GM18858 (cell line): ENCODE measurements at regions not wholly inside any gene's neighbourhood (a gene's known extent, or its start where the extent isn't known, plus 50 kb on each side); places are given as distances from the start of the nearest gene placed in this dataset.

ENCODE experiments used
- ATAC-seq: cut with Tn5 transposase; IDR thresholded peaks from one replicate; pipeline ENCODE4 v1.9.1; 2021; ENCODE audit not compliant: unreplicated experiment

- no peak for ATAC-seq
Measured at GRCh38 chr16:16865374-16865773, 486.4 kb downstream of the NPIPA7 start.

GRCh38 chr16:16867973-16868372, 489.0 kb downstream of the NPIPA7 start:
- no peak for ATAC-seq

- no peak for ATAC-seq
Measured at GRCh38 chr16:16868727-16869126, 489.8 kb downstream of the NPIPA7 start.

DNA sequence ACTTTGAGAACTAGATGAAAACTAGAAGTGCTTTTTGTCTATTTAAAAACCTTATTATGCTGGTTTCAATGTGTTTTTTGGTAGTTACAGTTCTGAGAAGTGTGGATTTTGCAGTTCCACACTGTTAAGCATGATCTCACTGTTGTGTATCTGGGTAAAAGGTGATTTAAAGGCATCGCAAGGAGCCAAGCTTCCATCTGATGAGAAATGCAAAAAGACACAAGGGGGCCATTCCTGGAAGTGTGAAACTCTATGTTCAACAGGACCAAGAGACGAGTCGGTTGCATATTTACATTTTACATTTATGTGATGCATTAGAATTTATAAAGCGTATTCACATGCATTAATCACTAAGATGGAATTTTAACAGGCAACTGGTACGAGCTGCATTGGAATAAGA, 490.8 kb downstream of the NPIPA7 start:
- ATAC-seq, result no peak

GRCh38 chr16:16871196-16871595, 492.3 kb downstream of the NPIPA7 start:
- ATAC-seq, result no peak

DNA sequence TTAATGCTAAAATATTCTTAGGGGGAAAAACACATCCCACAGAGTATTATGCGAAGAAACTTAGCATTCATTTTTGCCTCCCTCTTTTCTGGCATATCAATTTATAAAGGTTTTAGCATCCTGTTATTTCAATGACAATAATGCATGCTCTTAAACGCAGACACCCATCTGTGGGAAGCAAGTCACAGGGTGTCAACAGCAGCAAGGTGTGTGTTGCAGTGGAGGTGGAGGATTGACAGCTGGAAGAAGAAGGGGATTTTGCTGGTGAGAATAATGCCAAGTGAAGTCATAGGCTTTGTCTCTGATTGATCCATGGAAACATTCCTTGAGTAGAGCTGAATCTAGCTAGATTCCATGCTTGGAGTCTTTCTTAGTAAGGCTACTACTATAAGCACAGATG, 498.1 kb downstream of the NPIPA7 start:
- no peak for ATAC-seq

DNA sequence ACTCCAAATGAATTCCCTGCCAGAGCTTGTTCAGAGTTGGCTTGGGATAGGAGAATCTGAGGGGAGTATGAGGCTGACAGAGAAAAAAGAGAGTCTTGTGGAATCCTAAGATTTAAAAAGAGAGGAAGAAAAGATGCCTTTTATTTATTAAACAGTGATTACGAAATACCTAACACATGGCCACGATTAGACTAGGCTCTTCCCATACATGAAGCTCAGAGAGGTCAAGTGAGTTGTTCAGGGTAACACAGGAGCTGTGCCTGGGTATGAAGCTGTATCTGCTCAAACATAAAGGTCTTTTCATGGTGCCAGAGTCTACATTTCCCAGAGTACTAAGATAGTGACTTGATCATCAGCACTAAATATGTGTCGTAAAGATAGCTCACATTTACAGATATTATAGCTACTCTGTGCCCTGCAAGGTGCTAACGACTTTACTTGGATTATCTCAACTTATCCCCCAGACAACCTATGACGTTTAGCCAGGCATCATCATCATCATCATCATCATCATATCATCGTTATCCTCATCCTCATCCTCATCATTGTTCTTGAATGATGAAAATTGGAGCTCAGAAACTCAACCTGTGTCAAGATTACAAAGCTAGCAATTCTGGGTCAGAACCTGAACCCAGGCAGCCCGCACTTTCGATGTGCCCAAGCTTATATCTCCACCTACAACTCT, 500.8 kb downstream of the NPIPA7 start:
- no peak for ATAC-seq

DNA sequence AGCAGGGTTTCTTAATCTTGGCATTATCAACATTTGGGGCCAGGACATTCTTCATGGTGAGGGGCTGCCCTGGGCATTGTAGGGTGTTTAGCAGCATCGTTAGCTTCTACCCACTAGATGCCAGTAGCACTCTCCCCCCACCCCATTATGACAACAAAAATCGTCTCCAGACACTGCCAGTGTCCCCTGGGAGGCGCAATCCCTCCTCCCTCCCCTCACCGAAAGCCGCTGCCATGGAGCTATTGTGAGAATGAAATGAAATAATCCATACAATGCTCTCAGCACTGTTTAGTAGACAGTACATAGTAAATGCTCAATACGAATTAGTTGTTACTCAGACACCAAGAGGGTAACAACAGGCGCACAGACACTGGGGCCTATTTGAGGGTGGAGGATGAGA, 502.9 kb downstream of the NPIPA7 start:
- ATAC-seq, result no peak

GRCh38 chr16:16882766-16883165, 503.8 kb downstream of the NPIPA7 start:
- ATAC-seq, result no peak

- no peak for ATAC-seq
Measured at GRCh38 chr16:16884451-16884850, 505.5 kb downstream of the NPIPA7 start.

GRCh38 chr16:16887193-16887592, 508.3 kb downstream of the NPIPA7 start:
- ATAC-seq, result no peak

DNA sequence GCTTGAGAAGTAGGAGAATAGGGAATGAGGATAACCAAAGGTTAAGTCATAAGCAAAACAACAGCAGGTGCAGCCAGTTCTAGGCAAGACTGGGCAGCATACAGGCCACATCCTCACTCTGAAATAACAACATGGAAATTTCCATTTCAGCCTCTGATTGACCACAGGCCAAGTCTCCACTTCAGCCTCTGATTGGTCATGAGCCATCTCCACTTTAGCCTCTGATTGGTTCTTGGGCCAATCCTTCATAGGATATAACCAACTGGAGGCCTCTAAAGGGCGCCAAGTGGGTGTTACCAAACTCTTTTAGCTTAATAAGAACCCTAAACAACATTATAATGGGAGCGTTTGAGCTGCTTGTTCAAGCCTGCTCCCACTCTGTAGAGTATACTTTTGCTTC, 512.0 kb downstream of the NPIPA7 start:
- no peak for ATAC-seq

DNA sequence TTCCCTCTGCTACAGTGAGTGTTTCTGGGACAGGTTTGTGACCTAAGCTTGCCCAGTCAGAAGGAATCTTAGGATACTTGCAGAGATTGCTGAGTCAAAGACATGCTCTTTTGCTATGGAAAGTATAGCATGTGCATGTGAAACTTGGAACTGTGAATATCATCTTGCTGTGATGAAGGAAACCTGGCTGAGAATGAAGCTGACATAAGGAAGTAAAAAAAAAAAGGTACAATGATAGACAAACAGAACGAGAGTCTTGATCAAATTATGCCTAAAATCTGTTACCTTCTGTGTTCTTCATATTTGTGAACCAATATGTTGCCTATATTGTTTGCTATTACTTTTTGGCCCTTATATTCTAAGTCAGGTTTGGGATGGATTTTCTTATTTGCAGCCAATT, 525.7 kb downstream of the NPIPA7 start:
- ATAC-seq, result no peak

GRCh38 chr16:16905850-16906249, 526.9 kb downstream of the NPIPA7 start:
- ATAC-seq, result no peak

DNA sequence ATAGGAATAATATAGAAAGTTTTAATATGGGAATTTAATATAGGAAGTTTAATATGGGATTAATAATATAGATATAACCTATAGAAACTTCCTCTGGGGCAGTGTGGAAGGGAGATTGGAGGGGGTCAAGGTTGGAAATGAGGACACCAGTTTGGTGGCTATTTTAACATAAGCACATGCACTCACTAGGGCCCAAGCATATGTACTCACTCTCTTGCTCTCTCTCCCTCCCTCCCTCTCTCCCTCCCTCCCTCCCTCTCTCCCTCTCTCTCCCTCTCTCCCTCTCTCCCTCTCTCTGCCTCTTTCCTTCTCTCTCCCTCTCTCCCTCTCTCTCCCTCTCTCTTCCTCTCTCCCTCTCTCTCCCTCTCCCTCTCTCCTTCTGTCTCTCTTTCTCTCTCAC, 528.1 kb downstream of the NPIPA7 start:
- no peak for ATAC-seq

- ATAC-seq, result no peak
Measured at GRCh38 chr16:16908077-16908476, 529.1 kb downstream of the NPIPA7 start.

DNA sequence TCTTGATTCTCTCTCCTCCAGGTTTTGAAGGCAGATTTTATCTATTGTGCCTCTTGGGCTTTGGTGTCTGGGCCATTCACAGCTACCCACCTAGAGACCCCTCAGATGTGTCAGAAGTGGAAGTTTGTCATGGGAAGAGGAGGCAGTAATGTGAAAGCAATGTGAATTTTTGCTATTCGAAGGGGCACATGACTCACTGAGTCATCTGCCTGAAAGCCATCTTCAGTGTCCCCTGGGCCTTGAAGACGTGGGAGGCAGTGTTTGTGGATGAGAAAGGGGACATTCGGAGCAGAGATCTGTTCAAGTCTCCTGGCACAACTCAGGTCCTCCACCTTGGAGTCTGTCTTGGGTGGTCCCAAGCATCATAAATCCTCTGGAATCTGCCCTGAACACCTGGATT, 530.2 kb downstream of the NPIPA7 start:
- ATAC-seq, result no peak

DNA sequence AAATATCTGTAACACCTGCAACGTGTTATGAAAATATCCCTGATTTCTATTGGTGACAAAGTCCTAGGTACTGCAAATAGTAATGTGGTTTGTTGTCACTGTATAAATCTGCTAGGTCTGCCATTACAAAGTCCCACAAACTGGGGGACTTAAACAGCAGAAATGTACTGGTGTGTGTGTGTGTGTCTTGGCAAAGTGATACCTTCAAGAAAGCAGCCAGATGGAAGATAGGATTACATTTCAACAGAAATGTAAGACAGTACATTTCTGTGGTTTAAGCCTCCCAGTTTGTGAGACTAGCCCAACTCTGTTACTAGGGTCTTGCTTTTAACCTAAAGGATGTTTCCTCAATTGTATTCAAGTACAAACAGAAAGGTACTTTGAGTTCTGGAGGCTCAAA, 531.7 kb downstream of the NPIPA7 start:
- ATAC-seq, result no peak

GRCh38 chr16:16915771-16916170, 536.8 kb downstream of the NPIPA7 start:
- ATAC-seq, result no peak

GRCh38 chr16:16917191-16917785, 538.3 kb downstream of the NPIPA7 start:
- no peak for ATAC-seq

GRCh38 chr16:16923479-16923878, 544.5 kb downstream of the NPIPA7 start:
- no peak for ATAC-seq

GRCh38 chr16:16924613-16925012, 545.7 kb downstream of the NPIPA7 start:
- ATAC-seq, result no peak

DNA sequence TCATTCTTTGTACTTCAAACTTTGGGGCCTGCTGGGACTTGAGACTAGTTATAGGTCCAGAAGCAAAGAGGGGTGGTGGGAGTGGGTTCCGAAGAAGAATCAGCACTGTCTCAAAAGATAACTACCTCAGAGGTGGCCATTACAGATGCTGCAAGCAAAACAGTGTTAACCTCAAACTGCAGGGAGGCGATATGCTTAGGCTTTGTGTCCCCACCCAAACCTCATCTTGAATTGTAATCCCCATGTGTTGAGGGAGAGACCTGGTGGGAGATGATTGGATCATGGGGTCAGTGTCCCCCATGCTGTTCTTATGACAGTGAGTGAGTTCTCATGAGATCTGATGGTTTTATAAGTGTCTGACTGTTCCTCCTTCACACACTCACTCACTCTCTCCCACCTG, 545.3 kb downstream of the XYLT1 start:
- ATAC-seq, result no peak
